Naive thymus-derived CD8-positive, alpha-beta T cell (primary cell): ENCODE measurements at regions not wholly inside any gene's neighbourhood (a gene's known extent, or its start where the extent isn't known, plus 50 kb on each side); places are given as distances from the start of the nearest gene placed in this dataset.
"Not testable (repeated sequence)": the region's sequence is repeated elsewhere in the genome, so short reads cannot be mapped to it uniquely, and the experiment has no call there.

Source experiments
- ATAC-seq, 2 donors: fragments of 150-1000 bp; cut with Tn5 transposase in 1 of 2; sonication (Bioruptor Pico), chemical (Tn5 transposase) in 1 of 2; 1 replicate in 1 of 2; 2 replicates in 1 of 2; pipeline ENCODE4 v1.10.0; 2021; ENCODE audit warnings: mild to moderate bottlenecking in 2 of 2, moderate library complexity in 2 of 2
- POLR2A ChIA-PET: fragments of 350-600 bp; sonication (Branson Sonifier 250); formaldehyde crosslinking; loops from one replicate; lab custom pipeline; 2021; ENCODE audit warnings: antibody characterized with exemption; lab: Charles Lee
- DNase-seq, 10 donors: peaks; one replicate each; pipeline versions ENCODE4 v3.0.0 to v3.0.0-alpha.2; 2020 to 2022
- H3K27ac Mint-ChIP-seq, 10 donors: one replicate each; pipeline ENCODE4 v1.8.0; 2020 to 2022; ENCODE audit warnings: mild to moderate bottlenecking in 10 of 10, mixed read lengths in 10 of 10, moderate library complexity in 4 of 10, inconsistent platforms in 1 of 10
- H3K27me3 Mint-ChIP-seq, 5 donors: one replicate each; pipeline ENCODE4 v1.8.0; 2021 to 2022; ENCODE audit warnings: mixed read lengths in 5 of 5
- H3K36me3 Mint-ChIP-seq, 3 donors: one replicate each; pipeline ENCODE4 v1.8.0; 2020 to 2022; ENCODE audit warnings: mixed read lengths in 3 of 3, mild to moderate bottlenecking in 2 of 3, inconsistent platforms in 1 of 3
- H3K4me1 Mint-ChIP-seq, 4 donors: one replicate each; pipeline ENCODE4 v1.8.0; 2021 to 2022; ENCODE audit warnings: mixed read lengths in 4 of 4
- H3K4me3 Mint-ChIP-seq, 10 donors: one replicate each; pipeline ENCODE4 v1.8.0; 2020 to 2022; ENCODE audit warnings: mild to moderate bottlenecking in 10 of 10, mixed read lengths in 10 of 10, moderate library complexity in 6 of 10, inconsistent platforms in 1 of 10
- H3K9me3 Mint-ChIP-seq, 9 donors: one replicate each; pipeline ENCODE4 v1.8.0; 2020 to 2022; ENCODE audit warnings: mixed read lengths in 9 of 9, mild to moderate bottlenecking in 3 of 9, inconsistent platforms in 1 of 9, moderate library complexity in 1 of 9

GRCh38 chr14:84099560-84099959 lies 1430.4 kb upstream of the FLRT2 start:
- H3K4me3 Mint-ChIP-seq, H3K27me3 Mint-ChIP-seq, H3K27ac Mint-ChIP-seq, DNase-seq, ATAC-seq, H3K4me1 Mint-ChIP-seq, POLR2A ChIA-PET: not testable (repeated sequence)
- H3K36me3 Mint-ChIP-seq, result peaks cover 0 to 16% (median 0%) of the 10 kb centered on the region in 3 donors
- H3K9me3 Mint-ChIP-seq, result peaks cover 7 to 50% (median 21%) of the 10 kb centered on the region in 9 donors

- ATAC-seq, result no peak
Measured at GRCh38 chr14:84107835-84108343, 1422.1 kb upstream of the FLRT2 start.

GRCh38 chr14:84108746-84109457 lies 1421.0 kb upstream of the FLRT2 start:
- Mint-ChIP-seq H3K9me3 (peaks cover 4 to 21% (median 14%) of the 10 kb centered on the region in 9 donors), H3K27ac (no peak overlapping the region), H3K27me3 (no peaks in the 10 kb centered on the region), H3K4me1 (no peaks in the 10 kb centered on the region), H3K4me3 (no peak overlapping the region), H3K36me3 (peaks cover 0 to 1% (median 0%) of the 10 kb centered on the region in 3 donors)
- ATAC-seq (no peak), DNase-seq (no peak)
- POLR2A ChIA-PET, result no interaction called here

More at GRCh38 chr14:84107835-84108343, 1422.1 kb upstream of the FLRT2 start:
- H3K4me3 Mint-ChIP-seq, result no peak overlapping the region
- peaks cover 4 to 20% (median 14%) of the 10 kb centered on the region in 9 donors for H3K9me3 Mint-ChIP-seq
- POLR2A ChIA-PET, result no interaction called here
- H3K27ac Mint-ChIP-seq, result no peak overlapping the region
- DNase-seq, result no peak
- peaks cover 0 to 1% (median 0%) of the 10 kb centered on the region in 3 donors for H3K36me3 Mint-ChIP-seq
- no peaks in the 10 kb centered on the region for H3K4me1 Mint-ChIP-seq
- H3K27me3 Mint-ChIP-seq, result no peaks in the 10 kb centered on the region

- POLR2A ChIA-PET, result no interaction called here
Measured at GRCh38 chr14:84112589-84112988, 1417.4 kb upstream of the FLRT2 start.

GRCh38 chr14:84125676-84126075 lies 1404.3 kb upstream of the FLRT2 start:
- Mint-ChIP-seq H3K9me3 (peaks cover 0 to 3% (median 0%) of the 10 kb centered on the region in 9 donors), H3K4me3 (no peak overlapping the region), H3K27ac (no peak overlapping the region), H3K27me3 (no peaks in the 10 kb centered on the region), H3K4me1 (no peaks in the 10 kb centered on the region), H3K36me3 (no peaks in the 10 kb centered on the region)
- POLR2A ChIA-PET, result no interaction called here
- ATAC-seq, result no peak
- no peak for DNase-seq

More at GRCh38 chr14:84112589-84112988, 1417.4 kb upstream of the FLRT2 start:
- no peak for ATAC-seq
- DNase-seq, result no peak
- Mint-ChIP-seq H3K36me3 (no peaks in the 10 kb centered on the region), H3K27me3 (no peaks in the 10 kb centered on the region), H3K9me3 (peaks cover 4 to 22% (median 11%) of the 10 kb centered on the region in 9 donors), H3K4me1 (no peaks in the 10 kb centered on the region), H3K27ac (no peak overlapping the region), H3K4me3 (no peak overlapping the region)

- no peak overlapping the region for H3K27ac Mint-ChIP-seq
- H3K4me1 Mint-ChIP-seq, result no peaks in the 10 kb centered on the region
- no peak for DNase-seq
- no peaks in the 10 kb centered on the region for H3K27me3 Mint-ChIP-seq
- POLR2A ChIA-PET, result no interaction called here
- H3K4me3 Mint-ChIP-seq, result no peak overlapping the region
- H3K36me3 Mint-ChIP-seq, result no peaks in the 10 kb centered on the region
- ATAC-seq, result no peak
- H3K9me3 Mint-ChIP-seq, result peaks cover 0 to 5% (median 0%) of the 10 kb centered on the region in 9 donors
Measured at GRCh38 chr14:84127495-84127894, 1402.4 kb upstream of the FLRT2 start.

- H3K9me3 Mint-ChIP-seq, result peaks cover 0 to 5% (median 0%) of the 10 kb centered on the region in 9 donors
- ATAC-seq (no peak), DNase-seq (no peak)
- no peak overlapping the region for H3K4me3 Mint-ChIP-seq
- H3K27me3 Mint-ChIP-seq, result no peaks in the 10 kb centered on the region
- no peaks in the 10 kb centered on the region for H3K36me3 Mint-ChIP-seq
- no peaks in the 10 kb centered on the region for H3K4me1 Mint-ChIP-seq
- H3K27ac Mint-ChIP-seq, result no peak overlapping the region
- POLR2A ChIA-PET, result no interaction called here
Measured at GRCh38 chr14:84128050-84128449, 1401.9 kb upstream of the FLRT2 start.

- no peak for DNase-seq
- Mint-ChIP-seq H3K4me1 (no peaks in the 10 kb centered on the region), H3K9me3 (peaks cover 0 to 5% (median 0%) of the 10 kb centered on the region in 9 donors), H3K27me3 (no peaks in the 10 kb centered on the region), H3K27ac (no peak overlapping the region), H3K4me3 (no peak overlapping the region), H3K36me3 (no peaks in the 10 kb centered on the region)
- POLR2A ChIA-PET, result no interaction called here
- ATAC-seq, result no peak
Measured at GRCh38 chr14:84129007-84129406, 1400.9 kb upstream of the FLRT2 start.

GRCh38 chr14:84129941-84130340 lies 1400.0 kb upstream of the FLRT2 start:
- POLR2A ChIA-PET, result no interaction called here
- ATAC-seq (no peak), DNase-seq (no peak)
- no peak overlapping the region for H3K27ac Mint-ChIP-seq
- H3K27me3 Mint-ChIP-seq, result no peaks in the 10 kb centered on the region
- H3K4me3 Mint-ChIP-seq, result no peak overlapping the region
- H3K36me3 Mint-ChIP-seq, result no peaks in the 10 kb centered on the region
- no peaks in the 10 kb centered on the region for H3K4me1 Mint-ChIP-seq
- H3K9me3 Mint-ChIP-seq, result peaks cover 0 to 6% (median 2%) of the 10 kb centered on the region in 9 donors

- Mint-ChIP-seq H3K4me3 (no peak overlapping the region), H3K4me1 (no peaks in the 10 kb centered on the region), H3K9me3 (peaks cover 2 to 18% (median 13%) of the 10 kb centered on the region in 9 donors), H3K36me3 (no peaks in the 10 kb centered on the region), H3K27me3 (no peaks in the 10 kb centered on the region), H3K27ac (no peak overlapping the region)
- ATAC-seq (no peak), DNase-seq (no peak)
- POLR2A ChIA-PET, result no interaction called here
Measured at GRCh38 chr14:84131924-84132323, 1398.0 kb upstream of the FLRT2 start.

- Mint-ChIP-seq H3K36me3 (no peaks in the 10 kb centered on the region), H3K9me3 (peaks cover 0 to 38% (median 10%) of the 10 kb centered on the region in 9 donors), H3K27me3 (no peaks in the 10 kb centered on the region), H3K4me3 (no peak overlapping the region), H3K4me1 (no peaks in the 10 kb centered on the region), H3K27ac (no peak overlapping the region)
- POLR2A ChIA-PET, result no interaction called here
- DNase-seq (no peak), ATAC-seq (no peak)
Measured at GRCh38 chr14:84144166-84144565, 1385.8 kb upstream of the FLRT2 start.

- DNase-seq, result no peak
Measured at GRCh38 chr14:84152452-84152851, 1377.5 kb upstream of the FLRT2 start.

GRCh38 chr14:84162633-84163032 lies 1367.3 kb upstream of the FLRT2 start:
- H3K4me3 Mint-ChIP-seq, result no peak overlapping the region
- no peak for ATAC-seq
- no peaks in the 10 kb centered on the region for H3K36me3 Mint-ChIP-seq
- POLR2A ChIA-PET, result interaction anchor here (0.7 kb wide), 1 partner anchor 100 kb away, joined by 3 read pairs; no protein-coding TSS in a partner anchor
- H3K4me1 Mint-ChIP-seq, result no peaks in the 10 kb centered on the region
- no peak for DNase-seq
- H3K9me3 Mint-ChIP-seq, result peaks cover 2 to 15% (median 8%) of the 10 kb centered on the region in 9 donors
- no peaks in the 10 kb centered on the region for H3K27me3 Mint-ChIP-seq
- H3K27ac Mint-ChIP-seq, result no peak overlapping the region

More at GRCh38 chr14:84152452-84152851, 1377.5 kb upstream of the FLRT2 start:
- H3K27me3 Mint-ChIP-seq, result no peaks in the 10 kb centered on the region
- no peak overlapping the region for H3K27ac Mint-ChIP-seq
- no peaks in the 10 kb centered on the region for H3K4me1 Mint-ChIP-seq
- POLR2A ChIA-PET, result no interaction called here
- H3K4me3 Mint-ChIP-seq, result no peak overlapping the region
- peaks cover 2 to 24% (median 11%) of the 10 kb centered on the region in 9 donors for H3K9me3 Mint-ChIP-seq
- ATAC-seq, result no peak
- peaks cover 0 to 7% (median 0%) of the 10 kb centered on the region in 3 donors for H3K36me3 Mint-ChIP-seq
